ENCODE measurements at regions not wholly inside any gene's neighbourhood (a gene's known extent, or its start where the extent isn't known, plus 50 kb on each side); places are given as distances from the start of the nearest gene placed in this dataset.

DNA sequence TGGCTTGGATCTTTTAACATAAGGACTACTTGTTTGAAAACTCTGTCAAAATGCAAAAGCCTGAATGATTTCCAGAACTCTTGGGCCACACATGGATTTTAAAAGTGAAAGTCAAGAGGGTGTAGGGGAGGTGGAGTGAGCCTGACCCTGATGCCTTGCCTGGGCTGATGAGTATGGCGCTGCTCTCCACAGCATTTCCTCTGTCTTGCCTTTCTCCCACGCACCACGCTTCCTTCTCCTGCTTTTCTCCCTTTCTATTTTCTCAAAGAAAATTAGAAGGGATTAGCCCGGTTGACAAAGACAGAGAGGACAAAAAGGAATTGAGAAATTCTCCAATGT, 207.0 kb upstream of the CCDC68 start:
- no peak for DNase-seq (ENCODE audit: low spot score)

DNA sequence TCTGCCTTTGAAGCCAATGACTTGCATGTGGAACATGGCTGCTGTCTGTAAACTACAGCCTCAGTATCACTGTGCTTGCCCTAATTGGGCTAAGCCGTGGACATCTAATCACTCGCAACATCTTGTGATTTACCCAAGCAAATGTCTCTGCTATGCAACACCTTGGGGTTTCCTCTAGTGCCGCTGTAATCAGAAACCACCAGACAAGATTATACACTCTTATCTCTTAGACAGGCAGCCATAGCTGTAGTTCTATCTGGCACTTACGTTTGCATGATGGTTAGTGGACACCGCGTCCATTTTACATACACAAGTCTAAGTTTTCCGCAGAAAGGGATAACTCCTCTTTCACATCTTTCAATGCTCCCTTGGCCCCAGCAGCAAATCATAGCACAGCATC, 204.3 kb upstream of the CCDC68 start:
- DNase-seq (ENCODE audit: low spot score), result no peak

DNA sequence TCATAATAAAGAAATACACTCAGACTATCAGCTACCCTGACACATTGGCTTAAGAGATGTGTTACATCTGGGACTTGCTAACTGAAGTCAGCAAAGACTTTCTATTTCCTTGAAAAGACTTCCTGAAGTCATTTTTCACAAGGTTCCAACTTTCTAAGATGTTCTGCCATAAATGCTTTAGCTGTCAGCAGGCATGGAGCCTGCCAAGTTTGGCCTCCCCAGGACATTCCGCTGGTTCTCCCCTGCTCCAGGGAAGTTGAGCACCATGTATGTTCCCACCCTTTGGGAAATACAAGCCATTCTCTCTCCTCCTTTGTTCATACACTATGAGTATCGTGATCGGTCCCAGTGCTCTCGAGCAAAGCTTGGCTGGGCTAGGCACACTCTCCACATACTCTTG, 202.7 kb upstream of the CCDC68 start:
- DNase-seq (ENCODE audit: low spot score), result no peak

DNA sequence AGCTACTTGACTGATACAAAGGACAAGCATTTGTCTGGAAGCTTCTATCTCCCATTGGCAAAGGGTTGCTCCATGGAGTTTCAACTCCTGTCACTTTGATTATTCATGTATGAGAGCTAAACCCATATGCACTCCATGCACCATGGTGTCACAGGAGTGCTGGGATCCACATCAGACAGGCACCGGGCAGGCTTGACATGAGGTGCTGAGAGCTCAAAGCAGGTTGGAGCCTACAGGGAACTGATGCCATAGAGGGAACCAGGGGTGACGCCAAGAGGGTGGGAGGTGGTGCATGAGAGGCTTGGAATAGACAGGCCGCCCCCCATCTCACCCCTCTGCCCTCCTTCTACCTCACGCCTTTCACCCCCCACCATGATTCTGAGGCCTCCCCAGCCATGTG, 199.8 kb upstream of the CCDC68 start:
- no peak for DNase-seq (ENCODE audit: low spot score)

DNA sequence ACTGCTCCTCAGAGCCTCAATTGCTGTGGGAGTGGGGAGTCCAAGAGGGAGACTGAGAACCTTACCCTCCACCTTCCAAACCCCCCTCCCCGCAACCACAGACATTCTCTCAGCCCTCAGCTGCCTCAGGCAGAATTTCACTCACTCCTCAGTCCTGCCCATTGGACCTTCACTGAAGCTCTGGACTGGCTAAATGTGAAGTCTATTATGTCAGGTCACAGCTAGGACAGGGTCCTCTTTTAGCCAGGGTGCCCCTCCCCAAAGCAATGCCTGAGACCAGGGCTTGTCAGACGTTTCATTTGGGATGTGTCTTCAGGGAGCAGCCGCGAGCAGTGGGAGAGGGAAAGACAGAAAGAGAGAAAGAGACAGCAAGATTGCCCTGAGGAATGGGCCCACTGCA, 199.3 kb upstream of the CCDC68 start:
- no peak for DNase-seq (ENCODE audit: low spot score)

DNA sequence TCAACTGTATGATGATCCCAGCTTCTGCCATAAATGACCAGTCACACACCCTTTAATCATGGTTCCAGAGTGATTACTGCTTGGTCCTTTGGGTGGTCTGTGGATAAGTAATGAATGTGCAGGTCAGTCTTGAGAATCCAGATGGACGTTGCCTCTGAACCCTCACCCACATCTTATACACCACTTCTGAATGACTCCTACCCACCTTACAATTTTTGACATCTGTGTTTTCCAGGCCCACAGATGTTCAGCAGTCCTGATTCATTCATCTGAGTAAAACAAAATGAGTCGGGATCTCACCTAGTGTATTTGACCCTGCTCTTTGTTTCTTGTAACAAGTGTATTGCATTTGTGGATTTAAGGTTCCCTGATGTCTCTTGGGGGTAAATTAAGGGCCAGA, 194.1 kb upstream of the CCDC68 start:
- DNase-seq (ENCODE audit: low spot score), result no peak

DNA sequence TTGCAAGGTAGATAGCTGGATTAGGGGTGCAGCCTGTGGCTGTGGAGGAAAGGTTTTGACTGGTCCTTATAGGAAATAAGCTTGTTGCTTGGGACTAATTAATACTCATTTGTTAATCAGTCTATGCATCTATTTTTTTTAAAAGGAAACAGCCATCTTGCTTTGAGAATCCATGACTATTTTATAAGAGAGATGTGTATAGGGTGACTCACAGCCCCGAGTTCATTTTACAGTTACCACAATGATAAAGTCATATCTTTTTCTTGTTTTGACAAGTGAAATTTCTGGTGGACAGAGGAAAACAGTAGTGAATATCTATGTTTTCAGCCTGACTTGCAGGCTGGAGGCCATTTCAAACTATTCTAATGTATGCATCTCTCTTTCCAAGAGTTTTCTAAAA, 193.5 kb upstream of the CCDC68 start:
- no peak for DNase-seq (ENCODE audit: low spot score)

DNA sequence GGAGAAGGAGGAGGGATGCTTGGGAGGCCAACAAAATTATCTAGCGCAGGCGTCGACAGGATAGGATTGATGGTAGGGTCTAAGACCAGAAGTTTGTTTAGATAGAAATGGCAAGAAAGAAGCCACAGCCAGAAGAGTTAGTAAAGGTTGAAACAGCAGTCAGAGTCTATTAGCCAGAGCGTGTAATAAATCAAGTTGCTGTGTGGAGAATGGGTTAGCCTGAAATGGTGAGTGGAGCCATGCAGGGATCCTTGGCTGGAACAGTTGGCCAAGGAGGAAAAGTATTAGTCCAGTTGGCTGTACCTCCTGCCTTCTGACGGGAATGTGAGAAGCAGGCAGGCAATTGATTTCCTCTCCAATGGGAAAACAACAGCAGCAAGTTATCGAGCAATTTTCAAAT, 190.7 kb upstream of the CCDC68 start:
- DNase-seq (ENCODE audit: low spot score), result no peak

DNA sequence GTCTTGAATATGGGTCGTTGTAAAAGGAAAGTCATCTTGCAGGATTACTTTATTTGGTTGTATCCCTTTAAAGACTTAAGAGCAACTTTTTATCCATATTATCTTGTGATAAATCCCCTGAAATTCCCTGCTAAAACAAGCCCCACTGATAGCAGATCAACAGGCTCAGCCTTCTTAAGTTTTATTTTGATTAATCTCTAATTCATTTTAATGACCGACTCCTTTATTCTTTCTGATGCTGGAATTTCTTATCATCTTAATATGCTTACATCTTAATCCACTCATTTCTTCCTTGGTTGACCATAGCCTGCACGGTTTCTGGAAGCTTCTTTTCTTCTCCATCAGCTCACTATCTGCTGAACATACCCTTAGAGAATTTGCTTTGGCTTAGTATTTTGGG, 188.5 kb upstream of the CCDC68 start:
- DNase-seq (ENCODE audit: low spot score), result no peak

DNA sequence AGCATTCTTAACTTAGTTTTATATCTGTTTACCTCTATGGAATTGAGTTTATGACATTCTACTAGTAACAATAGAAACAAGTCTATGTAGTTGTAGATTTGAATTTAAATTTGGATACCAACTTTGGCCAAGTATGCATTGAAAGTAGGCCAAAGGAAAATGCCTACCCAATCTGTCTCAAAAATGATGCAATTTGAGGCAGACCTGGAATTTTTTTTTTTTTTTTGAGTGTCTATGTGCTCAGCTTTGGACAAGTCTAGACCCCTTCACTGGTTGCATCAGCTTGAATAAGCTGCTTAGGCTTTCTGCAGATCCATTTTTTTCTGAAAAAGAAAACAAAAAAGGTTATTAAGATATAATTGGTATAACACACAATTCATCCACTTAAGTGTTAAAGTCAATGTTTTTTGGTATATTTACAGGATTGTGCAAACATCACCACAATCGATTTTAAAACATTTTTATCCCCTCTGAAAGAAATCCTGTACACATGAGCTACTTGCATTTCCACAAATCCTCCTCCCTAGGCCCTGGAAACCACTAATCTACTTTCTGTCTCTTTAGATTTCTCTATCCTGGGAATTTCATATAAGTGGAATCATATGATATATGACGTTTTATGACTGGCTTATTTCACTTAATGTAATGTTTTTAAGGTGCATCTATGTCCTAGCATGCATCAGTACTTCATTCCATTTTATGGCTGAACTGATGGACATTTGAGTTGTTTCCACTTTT, 185.1 kb upstream of the CCDC68 start:
- no peak for DNase-seq (ENCODE audit: low spot score)

DNA sequence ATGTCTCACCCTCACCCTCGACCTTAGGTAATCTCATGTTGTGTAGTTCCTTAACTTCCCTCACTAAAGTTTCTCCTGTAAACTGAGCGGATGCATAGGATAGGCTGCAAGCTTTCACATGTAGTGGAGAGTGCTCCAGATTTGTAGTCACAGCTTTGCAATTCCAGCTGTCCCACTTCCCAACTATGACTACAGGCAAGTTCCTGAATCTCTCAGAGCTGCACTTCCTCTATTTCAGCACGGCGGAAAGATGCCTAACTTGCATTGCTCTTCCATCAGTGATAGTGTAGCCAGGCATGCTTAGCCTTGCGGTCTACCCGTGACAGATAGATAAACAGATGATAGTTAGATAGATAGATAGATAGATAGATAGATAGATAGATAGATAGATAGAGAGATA, 183.1 kb upstream of the CCDC68 start:
- DNase-seq (ENCODE audit: low spot score), result no peak

DNA sequence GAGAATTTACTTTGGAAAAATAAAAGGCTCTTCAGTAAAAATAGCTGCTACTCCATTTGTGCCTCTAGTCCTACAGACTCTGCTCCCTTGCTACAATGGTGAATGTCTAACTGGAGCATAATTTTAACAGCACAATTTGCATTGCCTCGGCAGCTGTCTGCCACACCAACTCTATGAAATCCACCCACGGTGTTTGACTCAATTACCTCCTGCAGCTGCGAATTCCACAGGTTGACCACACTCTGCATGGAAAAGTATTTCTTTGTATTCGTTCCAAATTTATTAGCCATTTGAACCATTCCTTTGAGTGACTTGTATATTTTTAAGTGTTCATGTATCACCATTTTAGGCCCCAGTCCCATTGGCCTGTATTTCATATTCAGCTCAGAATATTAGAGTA, 182.1 kb upstream of the CCDC68 start:
- DNase-seq (ENCODE audit: low spot score), result no peak

DNA sequence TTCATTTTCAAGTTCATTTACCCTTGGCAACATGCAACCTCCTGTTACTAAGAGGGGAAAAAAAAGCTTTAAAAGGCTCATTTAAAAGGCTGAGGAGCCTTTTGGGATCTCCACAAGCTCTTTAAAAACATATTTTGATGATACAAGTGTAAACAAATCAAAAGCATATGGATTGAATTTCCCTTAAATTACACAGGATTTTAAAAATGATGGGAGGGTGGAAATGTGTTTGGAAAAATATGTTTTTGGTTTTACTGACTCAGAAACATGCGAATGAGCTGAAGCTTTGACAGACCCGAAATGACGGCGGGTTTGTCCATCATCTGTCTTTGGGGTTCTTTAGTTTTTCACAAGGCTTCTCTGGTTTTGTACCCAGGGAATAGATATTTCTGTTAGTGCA, 180.6 kb upstream of the CCDC68 start:
- DNase-seq (ENCODE audit: low spot score), result no peak

DNA sequence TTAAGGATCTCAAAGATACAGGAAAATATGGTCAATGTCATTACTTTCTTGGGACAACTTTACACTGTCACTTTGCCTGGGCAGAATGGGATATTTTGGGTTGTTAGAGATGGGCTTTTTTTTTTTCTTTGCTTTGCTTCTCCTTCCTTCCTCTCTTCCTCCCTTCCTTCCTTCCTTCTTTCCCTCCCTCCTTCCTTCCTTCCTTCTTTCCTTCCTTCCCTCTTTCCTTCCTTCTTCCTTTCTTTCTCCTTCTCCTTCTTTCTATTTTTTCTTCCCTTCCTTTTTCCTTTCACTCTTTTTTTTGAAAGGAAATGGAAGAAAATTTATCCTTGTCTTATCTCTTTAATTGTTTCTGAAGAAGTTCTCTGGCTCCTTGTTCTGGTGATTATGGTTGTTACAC, 180.0 kb upstream of the CCDC68 start:
- no peak for DNase-seq (ENCODE audit: low spot score)

DNA sequence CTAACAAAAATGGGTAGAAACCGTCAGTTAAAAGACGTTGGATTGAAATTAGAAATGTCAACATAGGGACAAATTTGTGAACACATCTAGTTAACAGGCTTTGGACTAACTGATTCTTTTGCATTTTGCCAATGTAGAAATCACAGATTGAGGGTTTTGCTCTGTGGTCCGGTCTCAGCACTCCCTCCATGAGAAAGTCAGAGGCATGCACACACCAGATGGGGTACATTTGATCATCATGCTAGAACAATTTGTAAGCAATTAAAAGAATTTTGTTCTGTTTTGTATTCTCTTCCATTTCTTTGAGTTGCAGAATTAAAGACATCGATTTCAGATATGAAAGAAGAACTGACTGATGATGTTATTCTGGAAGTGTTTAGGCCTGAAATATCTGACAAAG, 179.1 kb upstream of the CCDC68 start:
- DNase-seq (ENCODE audit: low spot score), result no peak

DNA sequence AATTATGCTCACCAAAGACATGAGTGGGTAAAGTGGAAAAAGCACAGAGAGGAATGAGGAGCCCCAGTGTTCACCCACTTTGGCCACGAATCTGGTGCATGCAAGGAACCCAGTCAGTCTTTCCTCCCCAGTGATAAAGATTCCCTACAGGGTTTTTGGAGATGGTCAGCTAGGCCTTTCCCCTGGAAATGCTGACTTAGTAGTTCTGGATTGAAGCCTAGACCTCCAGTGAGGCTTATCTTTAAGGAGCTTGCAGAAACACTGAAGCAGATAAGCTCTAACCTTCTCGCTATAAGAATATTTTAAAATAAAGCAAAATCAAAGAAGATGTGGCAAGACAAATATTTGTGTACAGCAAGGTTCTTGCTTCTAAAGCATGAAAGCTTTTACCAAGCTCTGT, 178.3 kb upstream of the CCDC68 start:
- no peak for DNase-seq (ENCODE audit: low spot score)

DNA sequence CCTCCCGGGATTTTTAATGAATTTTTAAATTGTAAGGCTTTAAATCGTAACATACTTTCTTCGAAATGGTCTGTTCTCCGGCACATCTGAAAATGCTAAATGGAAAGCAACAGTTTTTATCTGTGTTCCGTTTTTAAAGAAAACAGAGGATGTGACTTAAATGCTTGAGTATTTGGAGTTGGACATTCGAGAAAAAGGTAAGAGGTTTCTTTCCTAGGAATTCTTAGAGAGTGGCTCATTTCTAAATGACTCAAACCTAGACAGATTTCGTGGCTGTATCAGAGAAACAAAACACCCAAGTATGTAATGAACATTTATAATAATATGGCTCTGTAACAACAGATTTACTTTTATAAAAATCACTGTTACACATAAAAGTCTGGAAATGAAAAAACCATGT, 177.6 kb upstream of the CCDC68 start:
- DNase-seq (ENCODE audit: low spot score), result no peak

DNA sequence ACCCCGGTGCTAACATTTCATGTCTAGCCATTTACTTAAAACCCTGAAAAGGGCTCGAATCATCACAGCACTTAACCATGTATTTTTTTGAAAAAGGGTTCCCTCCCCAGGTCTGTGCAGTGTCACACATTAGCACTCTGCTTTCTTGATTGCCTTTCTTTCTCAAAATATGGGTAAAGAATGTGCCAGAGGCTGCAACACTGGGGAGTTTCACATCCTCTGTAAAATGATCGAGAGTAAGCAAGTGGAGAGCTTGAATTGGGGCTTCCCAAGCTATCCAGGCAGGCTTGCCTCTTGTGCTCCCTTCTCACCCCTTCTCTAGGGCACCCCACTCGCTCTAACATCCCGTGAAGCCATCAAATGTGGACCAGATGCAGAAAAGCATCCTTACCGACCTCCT, 177.0 kb upstream of the CCDC68 start:
- no peak for DNase-seq (ENCODE audit: low spot score)

DNA sequence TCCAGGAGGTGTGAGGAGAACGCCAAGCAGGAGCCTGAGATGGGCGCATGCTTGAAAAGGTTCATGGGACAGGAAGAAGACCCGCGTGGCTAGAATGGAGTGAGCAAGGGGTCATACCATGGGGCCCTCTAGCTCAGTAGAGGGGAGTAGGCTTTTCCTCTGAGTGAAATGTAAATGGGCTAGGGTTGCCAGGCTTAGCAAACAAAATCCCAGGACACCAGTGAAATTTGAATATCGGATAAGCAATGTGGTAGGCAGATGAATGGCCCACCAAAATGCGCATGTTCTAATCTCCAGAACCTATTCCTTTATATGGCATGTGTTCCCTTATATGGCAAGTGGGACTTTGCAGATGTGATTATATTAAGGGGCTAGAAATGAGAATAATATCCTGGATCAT, 174.1 kb upstream of the CCDC68 start:
- DNase-seq (ENCODE audit: low spot score), result no peak

DNA sequence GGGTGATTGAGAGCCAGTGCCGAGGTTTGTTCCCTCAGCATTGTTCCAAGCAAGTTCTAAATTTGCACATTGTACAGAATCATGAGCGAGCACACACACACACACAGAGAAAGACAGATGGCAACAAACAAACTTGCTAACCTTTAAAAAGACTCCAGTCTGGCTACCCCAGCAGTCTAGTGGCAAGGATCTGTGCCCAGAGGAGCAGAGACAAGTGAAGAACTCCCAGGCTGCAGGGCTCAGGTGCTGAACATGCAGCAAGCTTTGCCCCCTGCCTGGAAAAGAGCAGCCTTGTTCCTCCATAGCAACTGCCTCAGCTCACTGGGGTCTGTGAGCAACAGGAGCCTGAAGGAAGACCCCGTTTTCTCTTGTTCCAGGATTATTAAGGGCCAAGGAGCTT, 169.2 kb upstream of the CCDC68 start:
- no peak for DNase-seq (ENCODE audit: low spot score)

DNA sequence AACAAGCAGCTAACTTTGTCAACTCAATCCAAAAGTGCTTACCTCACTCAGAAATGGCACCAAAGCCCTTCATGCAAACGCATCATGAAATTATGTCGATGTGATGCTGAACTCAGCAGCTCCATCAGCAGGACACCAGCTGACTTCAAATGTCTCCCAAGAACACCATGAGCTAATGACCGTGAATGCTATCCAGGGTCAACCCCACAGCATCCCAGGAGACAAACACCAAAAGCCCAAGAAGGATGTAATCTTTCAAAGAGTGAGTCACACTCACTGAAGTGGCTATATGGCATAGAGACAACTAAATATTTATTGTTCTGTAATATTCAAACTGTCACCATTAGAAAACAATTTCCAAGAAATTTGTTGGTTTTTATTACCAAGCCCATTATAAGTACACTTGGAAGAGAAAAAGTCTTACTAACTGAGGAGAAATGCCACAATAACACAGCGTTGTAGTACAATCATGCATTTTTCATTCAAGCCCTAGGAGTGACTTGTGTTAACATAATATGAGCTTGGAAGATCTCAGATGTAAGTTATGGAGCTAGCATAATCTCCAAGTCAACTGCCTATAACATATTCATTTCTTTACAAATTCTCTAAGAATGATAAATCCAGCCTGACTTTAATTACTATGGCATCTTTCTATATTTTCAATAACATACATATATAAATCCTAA, 165.0 kb upstream of the CCDC68 start:
- no peak for DNase-seq (ENCODE audit: low spot score)

DNA sequence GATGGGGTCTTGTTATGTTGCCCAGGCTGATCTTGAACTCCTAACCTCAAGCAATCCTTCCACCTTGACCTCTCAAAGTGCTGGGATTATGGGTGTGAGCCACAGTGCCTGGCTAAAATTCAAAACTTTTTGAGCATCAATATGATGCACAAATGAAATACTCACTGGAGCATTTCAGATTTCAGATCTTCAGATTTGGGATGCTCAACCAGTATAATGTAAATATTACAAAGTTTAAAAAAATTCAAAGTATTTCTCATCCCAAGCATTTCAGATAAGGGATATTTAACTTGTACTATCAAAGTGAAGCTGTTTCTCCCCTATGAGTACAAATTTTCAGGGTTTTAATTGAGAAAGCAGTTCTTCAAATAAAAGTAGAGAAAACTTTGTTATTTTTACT, 164.1 kb upstream of the CCDC68 start:
- DNase-seq (ENCODE audit: low spot score), result no peak

DNA sequence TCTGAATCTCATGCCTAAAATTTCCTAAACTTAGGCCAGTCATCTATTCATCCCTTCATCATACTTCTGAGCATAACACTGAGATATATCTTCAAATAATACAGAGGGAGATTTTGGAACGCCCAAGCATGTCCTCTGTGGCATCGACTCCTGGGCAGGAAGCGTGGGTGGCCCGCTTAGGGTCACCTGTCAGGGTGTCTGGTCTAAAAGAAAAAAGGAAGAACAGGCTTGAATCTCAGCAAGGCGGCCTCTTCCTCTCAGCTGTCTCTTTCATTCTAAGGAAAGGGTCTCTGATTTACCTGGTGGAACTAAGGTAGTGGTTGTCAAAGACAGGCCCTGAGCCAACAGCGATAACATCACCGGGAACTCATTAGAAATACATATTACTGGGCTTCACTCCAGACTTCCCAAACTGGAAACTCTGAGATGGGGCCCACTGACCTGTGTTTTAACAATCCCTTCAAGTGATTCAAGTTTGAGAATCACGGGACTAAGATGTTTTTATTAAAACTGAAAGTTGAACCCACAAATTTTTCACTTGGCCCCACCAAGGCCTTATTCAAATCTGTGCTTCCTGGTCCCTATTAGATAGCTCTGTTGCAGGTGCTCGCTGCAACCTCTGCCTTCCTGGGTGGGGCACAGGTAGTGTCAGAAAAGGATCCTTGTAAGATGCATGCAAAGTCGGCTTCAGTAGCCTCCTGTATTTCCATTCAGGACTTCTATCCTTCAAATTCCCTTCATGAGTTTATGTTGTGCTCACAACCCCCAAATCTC, 162.3 kb upstream of the CCDC68 start:
- DNase-seq (ENCODE audit: low spot score), result no peak
